Endodermal cell (in vitro differentiated cells): ENCODE measurements at regions not wholly inside any gene's neighbourhood (a gene's known extent, or its start where the extent isn't known, plus 50 kb on each side); places are given as distances from the start of the nearest gene placed in this dataset.

Experiments
- DNase-seq: peaks from one replicate; pipeline ENCODE4 v3.0.0-alpha.2; 2017
- H3K27ac ChIP-seq: 2 replicates; pipeline ENCODE4 v1.5.1; 2013; ENCODE audit warnings: mild to moderate bottlenecking, low read depth, low read length, moderate library complexity
- H3K27me3 ChIP-seq: 2 replicates; pipeline ENCODE4 v1.6.1; 2013; ENCODE audit warnings: mild to moderate bottlenecking, low read length, moderate library complexity; ENCODE audit not compliant: insufficient read depth, control insufficient read depth, poor library complexity, severe bottlenecking
- H3K36me3 ChIP-seq: 2 replicates; pipeline ENCODE4 v1.7.0; 2013; ENCODE audit warnings: mild to moderate bottlenecking, low read length, moderate library complexity; ENCODE audit not compliant: control insufficient read depth, insufficient read depth
- H3K4me1 ChIP-seq: one replicate; pipeline ENCODE4 v1.7.0; 2013; ENCODE audit warnings: low read length; ENCODE audit not compliant: control insufficient read depth, insufficient read depth
- H3K4me3 ChIP-seq: 2 replicates; pipeline ENCODE4 v1.5.1; 2013; ENCODE audit warnings: mild to moderate bottlenecking, low read length, moderate library complexity
- H3K9ac ChIP-seq: 2 replicates; pipeline ENCODE4 v1.6.1; 2013; ENCODE audit warnings: mild to moderate bottlenecking, low read length, moderate library complexity; ENCODE audit not compliant: poor library complexity, severe bottlenecking; ENCODE audit errors: extremely low read depth
- H3K9me3 ChIP-seq: 2 replicates; pipeline ENCODE4 v1.6.1; 2013; ENCODE audit warnings: mild to moderate bottlenecking, low read length, moderate library complexity; ENCODE audit not compliant: control insufficient read depth
- H3K27ac Mint-ChIP-seq: 2 replicates; pipeline ENCODE4 v1.8.0; 2020; ENCODE audit warnings: mixed read lengths
- H3K27me3 Mint-ChIP-seq: 2 replicates; pipeline ENCODE4 v1.8.0; 2021; ENCODE audit warnings: mild to moderate bottlenecking, mixed read lengths; ENCODE audit not compliant: insufficient read depth
- H3K36me3 Mint-ChIP-seq: 2 replicates; pipeline ENCODE4 v1.8.0; 2020; ENCODE audit warnings: low read depth, mixed read lengths
- H3K4me1 Mint-ChIP-seq: 2 replicates; pipeline ENCODE4 v1.8.0; 2020; ENCODE audit warnings: mixed read lengths
- H3K4me3 Mint-ChIP-seq: 2 replicates; pipeline ENCODE4 v1.8.0; 2020; ENCODE audit warnings: mild to moderate bottlenecking, moderate library complexity, mixed read lengths
- H3K9me3 Mint-ChIP-seq: 2 replicates; pipeline ENCODE4 v1.8.0; 2020; ENCODE audit warnings: mild to moderate bottlenecking, mixed read lengths
- WGBS, 2 experiments: methylation state at CpG; one replicate each; pipeline versions ENCODE4 v1.1.5 to v1.1.7; 2013; ENCODE audit warnings: missing lambda C conversion rate in 2 of 2, mixed read lengths in 1 of 2; ENCODE audit not compliant: insufficient coverage in 1 of 2, insufficient read length in 1 of 2; 5-methylcytosine and 5-hydroxymethylcytosine counted together
- TF ChIP-seq, protein P1 (sequence below): fragments of 200-600 bp; sonication (generic); conservative IDR thresholded peaks from 2 replicates; pipeline ENCODE4 v1.5.0; 2021; ENCODE audit warnings: antibody characterized with exemption, mild to moderate bottlenecking

DNA sequence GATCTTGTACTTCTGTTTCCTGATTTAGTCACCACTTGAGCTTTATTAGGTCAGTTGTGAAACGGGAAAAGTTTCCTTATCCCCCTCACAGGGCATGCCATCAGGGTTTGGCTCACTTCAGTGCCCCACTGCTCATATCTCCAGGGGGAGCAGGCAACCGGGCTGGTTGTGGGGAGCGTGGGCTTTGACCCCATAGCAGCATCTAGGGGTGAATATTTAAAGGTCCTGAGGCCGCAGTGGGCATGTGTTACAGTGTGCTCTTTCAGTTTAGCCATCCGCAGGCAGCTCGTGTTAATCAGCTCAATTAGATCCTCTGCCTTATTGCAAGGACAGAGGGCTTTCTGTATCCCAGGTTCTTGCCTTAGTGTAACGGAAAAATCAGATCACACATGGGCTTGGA, 71.9 kb downstream of the MRPL46 start:
- Mint-ChIP-seq H3K9me3 (peaks cover 22% of the 10 kb centered on the region), H3K4me3 (no peak overlapping the region), H3K27ac (no peak overlapping the region), H3K27me3 (peaks cover 100% of the 10 kb centered on the region), H3K4me1 (peaks cover 6% of the 10 kb centered on the region), H3K36me3 (no peaks in the 10 kb centered on the region)
- H3K27me3 ChIP-seq: peaks cover 100% of the 10 kb centered on the region
- 89 to 94% methylated on average over 6 to 7 of the region's 7 CpGs for WGBS, 2 experiments
- no peaks in the 10 kb centered on the region for H3K36me3 ChIP-seq
- no peak for DNase-seq
- H3K9ac ChIP-seq: no peak overlapping the region
- no peak overlapping the region for H3K27ac ChIP-seq
- peaks cover 16% of the 10 kb centered on the region for H3K9me3 ChIP-seq
- no peaks in the 10 kb centered on the region for H3K4me1 ChIP-seq
- no peak overlapping the region for H3K4me3 ChIP-seq
- TF ChIP-seq, protein P1, sequence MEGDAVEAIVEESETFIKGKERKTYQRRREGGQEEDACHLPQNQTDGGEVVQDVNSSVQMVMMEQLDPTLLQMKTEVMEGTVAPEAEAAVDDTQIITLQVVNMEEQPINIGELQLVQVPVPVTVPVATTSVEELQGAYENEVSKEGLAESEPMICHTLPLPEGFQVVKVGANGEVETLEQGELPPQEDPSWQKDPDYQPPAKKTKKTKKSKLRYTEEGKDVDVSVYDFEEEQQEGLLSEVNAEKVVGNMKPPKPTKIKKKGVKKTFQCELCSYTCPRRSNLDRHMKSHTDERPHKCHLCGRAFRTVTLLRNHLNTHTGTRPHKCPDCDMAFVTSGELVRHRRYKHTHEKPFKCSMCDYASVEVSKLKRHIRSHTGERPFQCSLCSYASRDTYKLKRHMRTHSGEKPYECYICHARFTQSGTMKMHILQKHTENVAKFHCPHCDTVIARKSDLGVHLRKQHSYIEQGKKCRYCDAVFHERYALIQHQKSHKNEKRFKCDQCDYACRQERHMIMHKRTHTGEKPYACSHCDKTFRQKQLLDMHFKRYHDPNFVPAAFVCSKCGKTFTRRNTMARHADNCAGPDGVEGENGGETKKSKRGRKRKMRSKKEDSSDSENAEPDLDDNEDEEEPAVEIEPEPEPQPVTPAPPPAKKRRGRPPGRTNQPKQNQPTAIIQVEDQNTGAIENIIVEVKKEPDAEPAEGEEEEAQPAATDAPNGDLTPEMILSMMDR: no peak

DNA sequence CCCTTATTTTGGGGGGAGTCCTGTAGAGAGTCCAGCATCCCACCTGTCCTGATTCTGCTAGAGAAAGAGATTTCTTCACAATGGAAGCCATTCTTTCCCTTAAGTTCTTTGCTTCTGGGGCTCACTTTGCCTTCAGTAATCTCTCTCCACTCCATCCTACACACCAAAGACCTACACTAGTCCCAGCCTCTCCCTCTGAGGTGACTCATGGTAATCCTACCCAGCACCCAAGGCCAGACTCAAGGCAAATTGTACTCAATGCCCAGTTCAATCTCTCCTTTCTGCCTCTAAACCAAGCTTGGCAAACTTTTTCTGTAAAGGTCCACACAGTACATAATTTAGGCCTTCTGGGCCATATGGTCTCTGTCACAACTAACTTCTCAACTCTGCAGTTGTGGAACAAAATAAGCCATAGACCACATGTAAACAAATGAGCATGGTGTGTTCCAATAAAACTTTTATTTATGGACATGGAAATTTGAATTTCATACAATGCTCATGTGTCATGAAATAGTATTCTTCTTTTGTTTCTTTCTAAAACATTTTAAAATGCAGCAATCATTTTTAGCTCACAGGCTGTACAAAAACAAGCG, 72.5 kb downstream of the MRPL46 start:
- Histone ChIP-seq H3K4me1 (no peaks in the 10 kb centered on the region), H3K9ac (no peak overlapping the region), H3K9me3 (peaks cover 22% of the 10 kb centered on the region), H3K36me3 (no peaks in the 10 kb centered on the region), H3K27me3 (peaks cover 100% of the 10 kb centered on the region), H3K27ac (no peak overlapping the region), H3K4me3 (no peak overlapping the region)
- Mint-ChIP-seq H3K27ac (no peak overlapping the region), H3K36me3 (no peaks in the 10 kb centered on the region), H3K4me3 (no peak overlapping the region), H3K27me3 (peaks cover 100% of the 10 kb centered on the region), H3K4me1 (peaks cover 9% of the 10 kb centered on the region), H3K9me3 (peaks cover 27% of the 10 kb centered on the region)
- TF ChIP-seq, protein P1: no peak
- 93 to 100% methylated on average over 1 of the region's 1 CpG for WGBS, 2 experiments
- DNase-seq: no peak

DNA sequence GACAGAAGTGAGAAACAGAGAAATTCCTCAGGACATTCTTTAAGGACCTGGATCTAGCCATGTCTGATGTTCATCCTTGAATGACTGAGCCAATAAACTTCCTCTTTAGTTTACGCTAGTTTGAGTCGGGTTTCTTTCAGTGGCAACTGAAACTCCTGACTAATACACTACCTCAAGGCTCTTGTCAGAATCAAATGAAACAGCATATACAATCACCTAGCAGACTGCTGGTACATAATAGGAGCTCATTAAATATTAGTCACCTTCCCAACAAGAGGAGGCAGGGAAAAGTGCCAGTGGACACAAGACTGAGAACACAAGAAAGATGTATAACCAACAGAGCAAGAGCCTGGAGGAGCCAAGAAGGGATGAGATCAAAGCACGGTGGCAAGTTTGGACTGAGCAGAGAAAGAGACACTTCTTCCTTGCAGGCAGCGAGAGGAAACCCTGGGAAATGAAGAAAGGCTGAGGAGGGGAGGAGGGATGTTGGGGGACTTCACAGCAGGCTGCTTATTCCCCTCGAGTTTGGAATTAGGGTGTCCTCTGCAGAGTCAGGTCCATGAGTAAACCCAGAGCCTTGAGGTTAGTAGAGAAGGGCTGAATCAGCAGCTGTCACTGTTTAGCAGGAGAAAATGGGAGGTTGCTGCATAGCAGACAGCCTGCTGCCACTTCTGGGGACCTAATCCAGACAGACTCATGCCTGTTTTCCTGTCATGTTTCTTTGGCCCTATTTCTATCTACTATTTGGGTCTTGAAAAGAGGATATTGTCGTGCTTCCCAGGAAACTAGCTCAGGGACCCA, 73.3 kb downstream of the MRPL46 start:
- Histone ChIP-seq H3K4me1 (no peaks in the 10 kb centered on the region), H3K27ac (no peak overlapping the region), H3K4me3 (no peak overlapping the region), H3K9me3 (peaks cover 28% of the 10 kb centered on the region), H3K9ac (no peak overlapping the region), H3K27me3 (peaks cover 97% of the 10 kb centered on the region), H3K36me3 (no peaks in the 10 kb centered on the region)
- Mint-ChIP-seq H3K36me3 (no peaks in the 10 kb centered on the region), H3K27me3 (peaks cover 94% of the 10 kb centered on the region), H3K9me3 (peaks cover 29% of the 10 kb centered on the region), H3K4me1 (peaks cover 12% of the 10 kb centered on the region), H3K4me3 (no peak overlapping the region), H3K27ac (no peak overlapping the region)
- DNase-seq: no peak
- 85 to 92% methylated on average over 6 of the region's 6 CpGs for WGBS, 2 experiments
- TF ChIP-seq, protein P1: no peak
